PC-3 (cell line): ENCODE measurements at regions not wholly inside any gene's neighbourhood (a gene's known extent, or its start where the extent isn't known, plus 50 kb on each side); places are given as distances from the start of the nearest gene placed in this dataset.

Source experiments
- ATAC-seq: fragments of 200-7000 bp; cut with Tn5 transposase; 2 replicates; pipeline ENCODE4 v1.9.1; 2020; ENCODE audit warnings: mild to moderate bottlenecking, moderate library complexity
- BruUV-seq: library from RNA; stranded (reverse); fragments of 400-500 nt; replicated peaks from 2 replicates; lab custom pipeline; 2021; lab: Mats Ljungman, UMichigan
- CTCF ChIA-PET: fragments of 300-600 bp; sonication (Branson Sonifier 250); formaldehyde crosslinking; loops from one replicate; lab custom pipeline; 2022; ENCODE audit warnings: antibody characterized with exemption; lab: Charles Lee
- POLR2A ChIA-PET: fragments of 300-600 bp; sonication (Branson Sonifier 250); formaldehyde crosslinking; loops from one replicate; lab custom pipeline; 2022; ENCODE audit warnings: antibody characterized with exemption; ENCODE audit not compliant: unreplicated experiment; lab: Charles Lee
- DNase-seq: peaks from one replicate; pipeline ENCODE4 v3.0.0-alpha.2; 2015
- H2AFZ ChIP-seq: fragments of 300-600 bp; sonication (generic); 2 replicates; pipeline ENCODE4 v1.6.0; 2016; ENCODE audit warnings: antibody characterized with exemption, low read length
- H3F3A ChIP-seq: fragments of 300-600 bp; sonication (generic); one replicate; pipeline ENCODE4 v1.6.0; 2017; ENCODE audit warnings: antibody characterized with exemption, low read length, control low read depth, mild to moderate bottlenecking; ENCODE audit not compliant: unreplicated experiment
- H3K27ac ChIP-seq: fragments of 300-600 bp; sonication (generic); 2 replicates; pipeline ENCODE4 v1.5.1; 2016; ENCODE audit warnings: mild to moderate bottlenecking, low read length
- H3K27me3 ChIP-seq: fragments of 300-600 bp; sonication (generic); 2 replicates; pipeline ENCODE4 v1.6.1; 2016; ENCODE audit warnings: low read length, mixed read lengths
- H3K36me3 ChIP-seq: fragments of 300-600 bp; sonication (generic); 2 replicates; pipeline ENCODE4 v1.6.1; 2016; ENCODE audit warnings: low read depth, mixed run types, low read length, mixed read lengths
- H3K4me1 ChIP-seq: fragments of 300-600 bp; sonication (generic); 2 replicates; pipeline ENCODE4 v1.5.1; 2016; ENCODE audit warnings: low read length; ENCODE audit not compliant: insufficient read depth
- H3K4me2 ChIP-seq: fragments of 300-600 bp; sonication (generic); 2 replicates; pipeline ENCODE4 v1.6.0; 2016; ENCODE audit warnings: low read length
- H3K4me3 ChIP-seq: fragments of 300-600 bp; sonication (generic); 2 replicates; pipeline ENCODE4 v1.5.1; 2016; ENCODE audit warnings: mild to moderate bottlenecking, low read length, mixed read lengths
- H3K79me2 ChIP-seq: fragments of 300-600 bp; sonication (generic); 2 replicates; pipeline ENCODE4 v1.6.1; 2017; ENCODE audit warnings: low read length, mixed read lengths
- H3K9ac ChIP-seq: fragments of 300-600 bp; sonication (generic); 2 replicates; pipeline ENCODE4 v1.6.0; 2016; ENCODE audit warnings: mild to moderate bottlenecking, low read length
- H3K9me2 ChIP-seq: fragments of 300-600 bp; sonication (generic); replicated peaks from 2 replicates; pipeline ENCODE4 v1.6.1; 2016; ENCODE audit warnings: mixed run types, low read length, mixed read lengths
- H3K9me3 ChIP-seq: fragments of 300-600 bp; sonication (generic); 2 replicates; pipeline ENCODE4 v1.6.1; 2016; ENCODE audit warnings: low read length, mixed read lengths
- H4K20me1 ChIP-seq: fragments of 300-600 bp; sonication (generic); 2 replicates; pipeline ENCODE4 v1.6.1; 2016; ENCODE audit warnings: low read length, mixed read lengths
- CTCF ChIP-seq: fragments of 300-600 bp; sonication (generic); conservative IDR thresholded peaks from 2 replicates; pipeline ENCODE4 v1.5.1; 2017; ENCODE audit warnings: antibody characterized with exemption, low read depth, mild to moderate bottlenecking, low read length
- EZH2 ChIP-seq: fragments of 300-600 bp; sonication (generic); IDR thresholded peaks from one replicate; pipeline ENCODE4 v1.6.1; 2017; ENCODE audit warnings: antibody characterized with exemption, mild to moderate bottlenecking, low read length; ENCODE audit not compliant: unreplicated experiment
- EZH2phosphoT487 ChIP-seq: fragments of 300-600 bp; sonication (generic); IDR thresholded peaks from 2 replicates; pipeline ENCODE4 v1.6.1; 2018; ENCODE audit warnings: mild to moderate bottlenecking, antibody characterized with exemption, low read length, borderline replicate concordance
- intact Hi-C: fragments of 100-400 bp; cut with micrococcal nuclease; formaldehyde crosslinking; loops from 2 replicates; pipeline ENCODE4 v1.9.0; 2023

GRCh38 chr5:36519881-36520280 lies 86.5 kb upstream of the SLC1A3 start:
- Histone ChIP-seq H3K9me2 (0 out of 2 replicates have a peak, but pooled peaks cover 2% of the 10 kb centered on the region), H3K27ac (no peak overlapping the region), H3F3A (no peaks in the 10 kb centered on the region), H3K27me3 (peaks cover 3% of the 10 kb centered on the region; the same call in 1 of the 2 replicates), H3K4me1 (no peaks in the 10 kb centered on the region), H3K9me3 (no peaks in the 10 kb centered on the region), H3K36me3 (no peaks in the 10 kb centered on the region), H3K4me2 (no peak overlapping the region), H3K9ac (no peak overlapping the region), H2AFZ (no peak overlapping the region), H3K4me3 (no peak overlapping the region), H4K20me1 (no peaks in the 10 kb centered on the region), H3K79me2 (no peaks in the 10 kb centered on the region)
- no peak for TF ChIP-seq EZH2phosphoT487
- no peak for TF ChIP-seq EZH2
- no peak for TF ChIP-seq CTCF
- intact Hi-C loops = no loop called here
- no TSS peak for BruUV-seq
- CTCF ChIA-PET = no interaction called here
- DNase-seq (no peak), ATAC-seq (no peak)
- POLR2A ChIA-PET = no interaction called here

GRCh38 chr5:36521219-36521618 lies 85.2 kb upstream of the SLC1A3 start:
- ChIA-PET POLR2A (no interaction called here), CTCF (no interaction called here)
- ATAC-seq (no peak), DNase-seq (no peak)
- Histone ChIP-seq H3F3A (no peaks in the 10 kb centered on the region), H3K9me3 (no peaks in the 10 kb centered on the region), H3K4me2 (no peak overlapping the region), H3K4me3 (no peak overlapping the region), H3K79me2 (no peaks in the 10 kb centered on the region), H3K4me1 (no peaks in the 10 kb centered on the region), H3K27ac (no peak overlapping the region), H3K9ac (no peak overlapping the region), H3K9me2 (no peaks in the 10 kb centered on the region), H2AFZ (no peak overlapping the region), H4K20me1 (no peaks in the 10 kb centered on the region), H3K36me3 (no peaks in the 10 kb centered on the region), H3K27me3 (peaks cover 3% of the 10 kb centered on the region; the same call in 1 of the 2 replicates)
- intact Hi-C loops = no loop called here
- no peak for TF ChIP-seq CTCF
- no peak for TF ChIP-seq EZH2phosphoT487
- no peak for TF ChIP-seq EZH2
- BruUV-seq = no TSS peak

DNA sequence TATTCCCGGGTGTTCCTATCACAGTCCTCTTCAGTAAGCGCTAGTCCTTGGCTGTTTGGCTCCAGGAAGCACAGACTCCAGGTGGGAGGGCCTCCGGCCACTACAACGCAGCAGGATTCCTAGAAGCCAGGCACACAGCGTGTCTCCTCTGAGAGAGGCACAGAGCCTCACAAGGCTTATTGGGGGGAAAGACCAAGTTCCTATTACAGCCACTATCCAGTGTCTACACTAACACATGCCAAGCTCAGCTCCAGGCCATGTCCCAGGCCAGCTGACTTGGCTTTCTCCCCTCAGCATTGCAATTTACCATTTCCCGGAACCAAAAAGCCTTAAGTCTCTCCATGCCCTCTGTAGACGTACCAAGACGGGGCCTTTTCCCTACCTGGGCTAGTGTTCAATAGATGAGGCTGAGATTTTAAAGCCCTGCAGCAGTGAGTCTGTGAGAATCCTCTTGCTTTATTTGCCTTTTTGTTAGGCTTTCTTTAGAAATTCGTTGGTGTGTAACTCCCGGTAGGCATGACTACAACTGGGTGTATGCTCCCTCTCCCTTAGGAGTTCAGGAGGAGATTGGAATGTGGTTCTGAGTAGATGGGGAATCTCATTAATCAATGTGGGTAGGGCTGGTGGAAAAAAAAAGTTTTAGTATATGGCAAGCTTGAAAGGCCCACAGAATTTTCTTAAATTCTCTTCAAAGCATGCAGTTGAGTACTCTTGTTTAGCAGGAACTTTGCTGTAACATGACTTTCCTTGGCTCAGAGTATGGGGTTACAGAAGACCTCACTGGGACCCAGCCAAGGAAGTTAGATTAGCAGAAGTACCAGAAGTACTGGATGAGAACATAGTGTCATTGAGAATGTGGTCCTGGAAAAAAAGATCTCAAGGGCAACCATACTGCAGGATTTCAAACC lies 84.3 kb upstream of the SLC1A3 start:
- ATAC-seq (no peak), DNase-seq (no peak)
- Histone ChIP-seq H3K79me2 (no peaks in the 10 kb centered on the region), H2AFZ (no peak overlapping the region), H3K27ac (no peak overlapping the region), H3K27me3 (peaks cover 3% of the 10 kb centered on the region; the same call in 1 of the 2 replicates), H3K4me2 (no peak overlapping the region), H3K9me3 (no peaks in the 10 kb centered on the region), H3F3A (no peaks in the 10 kb centered on the region), H3K9ac (no peak overlapping the region), H3K4me1 (no peaks in the 10 kb centered on the region), H3K9me2 (no peaks in the 10 kb centered on the region), H3K4me3 (no peak overlapping the region), H3K36me3 (no peaks in the 10 kb centered on the region), H4K20me1 (no peaks in the 10 kb centered on the region)
- ChIA-PET POLR2A (no interaction called here), CTCF (no interaction called here)
- BruUV-seq = no TSS peak
- intact Hi-C loops = no loop called here
- no peak for TF ChIP-seq EZH2phosphoT487
- TF ChIP-seq EZH2 = no peak
- no peak for TF ChIP-seq CTCF
